ENCODE measurements at regions not wholly inside any gene's neighbourhood (a gene's known extent, or its start where the extent isn't known, plus 50 kb on each side); places are given as distances from the start of the nearest gene placed in this dataset.

DNA sequence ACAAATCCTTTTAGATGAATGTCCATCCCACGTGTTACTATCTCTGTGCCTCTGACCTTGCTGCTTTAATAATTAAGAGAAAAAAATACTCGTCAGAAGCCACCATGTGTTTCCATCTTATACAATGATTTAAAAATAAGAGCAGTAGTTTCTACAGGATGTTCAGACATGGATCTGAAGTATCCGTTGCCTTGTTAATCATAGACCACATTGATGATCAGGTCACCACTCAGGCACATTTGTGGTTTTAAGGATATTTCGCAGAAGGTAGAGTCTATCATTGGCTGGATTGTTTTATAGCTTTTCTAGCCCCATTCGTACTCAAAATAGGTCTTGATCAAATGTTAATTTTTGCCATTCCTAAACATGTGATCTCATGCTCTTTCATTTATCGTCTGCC, 710.0 kb upstream of the ARGLU1 start:
- no peak for TF ChIP-seq EP300 (IDR thresholded peaks at IDR 0.05)
- TF ChIP-seq, protein P1, sequence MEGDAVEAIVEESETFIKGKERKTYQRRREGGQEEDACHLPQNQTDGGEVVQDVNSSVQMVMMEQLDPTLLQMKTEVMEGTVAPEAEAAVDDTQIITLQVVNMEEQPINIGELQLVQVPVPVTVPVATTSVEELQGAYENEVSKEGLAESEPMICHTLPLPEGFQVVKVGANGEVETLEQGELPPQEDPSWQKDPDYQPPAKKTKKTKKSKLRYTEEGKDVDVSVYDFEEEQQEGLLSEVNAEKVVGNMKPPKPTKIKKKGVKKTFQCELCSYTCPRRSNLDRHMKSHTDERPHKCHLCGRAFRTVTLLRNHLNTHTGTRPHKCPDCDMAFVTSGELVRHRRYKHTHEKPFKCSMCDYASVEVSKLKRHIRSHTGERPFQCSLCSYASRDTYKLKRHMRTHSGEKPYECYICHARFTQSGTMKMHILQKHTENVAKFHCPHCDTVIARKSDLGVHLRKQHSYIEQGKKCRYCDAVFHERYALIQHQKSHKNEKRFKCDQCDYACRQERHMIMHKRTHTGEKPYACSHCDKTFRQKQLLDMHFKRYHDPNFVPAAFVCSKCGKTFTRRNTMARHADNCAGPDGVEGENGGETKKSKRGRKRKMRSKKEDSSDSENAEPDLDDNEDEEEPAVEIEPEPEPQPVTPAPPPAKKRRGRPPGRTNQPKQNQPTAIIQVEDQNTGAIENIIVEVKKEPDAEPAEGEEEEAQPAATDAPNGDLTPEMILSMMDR (IDR thresholded peaks at IDR 0.05), result no peak
